ENCODE measurements at regions not wholly inside any gene's neighbourhood (a gene's known extent, or its start where the extent isn't known, plus 50 kb on each side); places are given as distances from the start of the nearest gene placed in this dataset.

DNA sequence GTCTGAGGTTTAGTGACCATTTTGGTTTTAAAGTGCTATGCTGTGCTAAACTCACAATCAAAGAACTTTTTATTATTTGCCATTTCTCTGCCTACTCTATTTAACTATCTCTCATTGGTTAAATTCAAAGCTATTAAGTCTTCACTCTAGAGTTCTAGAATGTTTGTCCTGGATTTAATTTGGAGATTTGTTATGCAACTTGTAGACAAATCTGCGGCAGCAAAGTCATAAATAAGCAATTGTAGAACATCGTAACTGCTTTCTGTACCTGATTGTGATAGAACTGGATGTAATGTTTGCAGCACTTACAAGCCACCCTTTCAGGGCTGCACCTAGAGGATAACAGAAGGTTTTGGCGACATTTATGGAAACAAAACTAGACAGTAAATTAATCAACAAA, 566.5 kb upstream of the ADGRL2 start:
- Histone ChIP-seq H4K20me1 (ENCODE audit: insufficient read depth, low read length) (no peaks in the 10 kb centered on the region), H3K4me3 (ENCODE audit: low read length) (no peak overlapping the region), H3K9me3 (replicated peaks; ENCODE audit: insufficient read depth, low read length) (no peaks in the 10 kb centered on the region), H2AFZ (ENCODE audit: low read length) (no peak overlapping the region), H3K4me2 (ENCODE audit: low read depth, low read length) (no peak overlapping the region), H3K9me2 (replicated peaks; ENCODE audit: insufficient read depth, low read length) (no peaks in the 10 kb centered on the region), H3K4me1 (ENCODE audit: low read length) (no peaks in the 10 kb centered on the region; the same call in 1 of the 2 replicates), H3K36me3 (replicated peaks; ENCODE audit: insufficient read depth, low read length) (no peaks in the 10 kb centered on the region), H3K27ac (ENCODE audit: low read length) (no peak overlapping the region), H3F3A (ENCODE audit: insufficient read depth, low read length) (0 out of 2 replicates have a peak, but pooled peaks cover 4% of the 10 kb centered on the region), H3K9ac (ENCODE audit: low read length) (no peak overlapping the region), H3K79me2 (ENCODE audit: low read length) (no peaks in the 10 kb centered on the region), H3K27me3 (replicated peaks; ENCODE audit: insufficient read depth, low read length) (no peaks in the 10 kb centered on the region)
- no peak for DNase-seq
- no peak for TF ChIP-seq EZH2 (optimal IDR thresholded peaks at IDR 0.05; ENCODE audit: low read depth, low read length)
- TF ChIP-seq EZH2phosphoT487 (IDR thresholded peaks at IDR 0.05; ENCODE audit: low read length): no peak
- TF ChIP-seq, protein P1, sequence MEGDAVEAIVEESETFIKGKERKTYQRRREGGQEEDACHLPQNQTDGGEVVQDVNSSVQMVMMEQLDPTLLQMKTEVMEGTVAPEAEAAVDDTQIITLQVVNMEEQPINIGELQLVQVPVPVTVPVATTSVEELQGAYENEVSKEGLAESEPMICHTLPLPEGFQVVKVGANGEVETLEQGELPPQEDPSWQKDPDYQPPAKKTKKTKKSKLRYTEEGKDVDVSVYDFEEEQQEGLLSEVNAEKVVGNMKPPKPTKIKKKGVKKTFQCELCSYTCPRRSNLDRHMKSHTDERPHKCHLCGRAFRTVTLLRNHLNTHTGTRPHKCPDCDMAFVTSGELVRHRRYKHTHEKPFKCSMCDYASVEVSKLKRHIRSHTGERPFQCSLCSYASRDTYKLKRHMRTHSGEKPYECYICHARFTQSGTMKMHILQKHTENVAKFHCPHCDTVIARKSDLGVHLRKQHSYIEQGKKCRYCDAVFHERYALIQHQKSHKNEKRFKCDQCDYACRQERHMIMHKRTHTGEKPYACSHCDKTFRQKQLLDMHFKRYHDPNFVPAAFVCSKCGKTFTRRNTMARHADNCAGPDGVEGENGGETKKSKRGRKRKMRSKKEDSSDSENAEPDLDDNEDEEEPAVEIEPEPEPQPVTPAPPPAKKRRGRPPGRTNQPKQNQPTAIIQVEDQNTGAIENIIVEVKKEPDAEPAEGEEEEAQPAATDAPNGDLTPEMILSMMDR (IDR thresholded peaks at IDR 0.05; ENCODE audit: low read length): no peak

DNA sequence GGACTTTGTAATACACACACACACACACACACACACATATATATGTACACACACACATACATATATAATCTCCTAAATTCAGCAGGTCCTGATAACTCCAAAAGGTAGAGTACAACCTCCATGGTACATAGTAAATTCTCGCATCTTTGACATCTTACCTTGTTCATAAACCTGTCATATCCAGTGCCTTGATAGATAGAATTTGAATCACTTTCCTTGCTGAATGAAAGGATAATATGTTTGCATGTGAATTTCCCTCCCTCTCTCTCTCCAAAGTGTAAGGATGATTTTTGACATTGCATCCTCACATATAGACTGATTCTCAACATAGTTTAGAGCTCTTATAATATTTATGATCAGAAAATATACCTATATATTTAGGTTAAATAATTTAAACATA, 567.1 kb upstream of the ADGRL2 start:
- Histone ChIP-seq H3K27me3 (replicated peaks; ENCODE audit: insufficient read depth, low read length) (no peaks in the 10 kb centered on the region), H3K4me3 (ENCODE audit: low read length) (no peak overlapping the region), H2AFZ (ENCODE audit: low read length) (no peak overlapping the region), H3K9me3 (replicated peaks; ENCODE audit: insufficient read depth, low read length) (no peaks in the 10 kb centered on the region), H3K4me2 (ENCODE audit: low read depth, low read length) (no peak overlapping the region), H3F3A (ENCODE audit: insufficient read depth, low read length) (0 out of 2 replicates have a peak, but pooled peaks cover 4% of the 10 kb centered on the region), H3K4me1 (ENCODE audit: low read length) (no peaks in the 10 kb centered on the region; the same call in 1 of the 2 replicates), H3K27ac (ENCODE audit: low read length) (no peak overlapping the region), H3K36me3 (replicated peaks; ENCODE audit: insufficient read depth, low read length) (no peaks in the 10 kb centered on the region), H3K9me2 (replicated peaks; ENCODE audit: insufficient read depth, low read length) (no peaks in the 10 kb centered on the region), H3K79me2 (ENCODE audit: low read length) (no peaks in the 10 kb centered on the region), H3K9ac (ENCODE audit: low read length) (no peak overlapping the region), H4K20me1 (ENCODE audit: insufficient read depth, low read length) (no peaks in the 10 kb centered on the region)
- DNase-seq: no peak
- TF ChIP-seq EZH2phosphoT487 (IDR thresholded peaks at IDR 0.05; ENCODE audit: low read length): no peak
- TF ChIP-seq, protein P1 (IDR thresholded peaks at IDR 0.05; ENCODE audit: low read length): no peak
- no peak for TF ChIP-seq EZH2 (optimal IDR thresholded peaks at IDR 0.05; ENCODE audit: low read depth, low read length)

DNA sequence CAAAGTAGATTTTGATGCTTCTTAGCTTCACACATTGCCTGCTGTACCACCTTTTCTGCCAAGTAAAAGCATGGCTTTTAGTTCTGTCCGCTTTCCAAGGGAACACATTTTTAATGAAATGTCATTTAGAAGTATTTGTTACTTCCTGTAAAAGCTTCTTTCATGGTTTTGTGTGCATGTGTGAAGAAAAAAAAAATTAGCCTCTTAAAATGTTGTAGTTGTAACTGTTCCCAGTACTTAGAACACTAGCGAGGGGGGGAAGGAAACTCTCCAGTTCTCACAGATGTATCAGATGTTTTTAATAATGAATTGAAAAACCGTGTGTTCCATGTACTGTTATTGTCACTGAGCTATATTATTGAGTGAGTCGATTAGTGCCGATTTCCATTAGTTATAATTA, 568.3 kb upstream of the ADGRL2 start:
- Histone ChIP-seq H3K36me3 (replicated peaks; ENCODE audit: insufficient read depth, low read length) (no peaks in the 10 kb centered on the region), H2AFZ (ENCODE audit: low read length) (no peak overlapping the region), H3K9me3 (replicated peaks; ENCODE audit: insufficient read depth, low read length) (no peaks in the 10 kb centered on the region), H3K9me2 (replicated peaks; ENCODE audit: insufficient read depth, low read length) (no peaks in the 10 kb centered on the region), H3K27me3 (replicated peaks; ENCODE audit: insufficient read depth, low read length) (no peaks in the 10 kb centered on the region), H3K4me3 (ENCODE audit: low read length) (no peak overlapping the region), H4K20me1 (ENCODE audit: insufficient read depth, low read length) (no peaks in the 10 kb centered on the region), H3K9ac (ENCODE audit: low read length) (no peak overlapping the region), H3K4me1 (ENCODE audit: low read length) (no peaks in the 10 kb centered on the region), H3K4me2 (ENCODE audit: low read depth, low read length) (no peak overlapping the region), H3F3A (ENCODE audit: insufficient read depth, low read length) (0 out of 2 replicates have a peak, but pooled peaks cover 4% of the 10 kb centered on the region), H3K79me2 (ENCODE audit: low read length) (no peaks in the 10 kb centered on the region), H3K27ac (ENCODE audit: low read length) (no peak overlapping the region)
- no peak for DNase-seq
- TF ChIP-seq, protein P1 (IDR thresholded peaks at IDR 0.05; ENCODE audit: low read length): no peak
- TF ChIP-seq EZH2 (optimal IDR thresholded peaks at IDR 0.05; ENCODE audit: low read depth, low read length): no peak
- TF ChIP-seq EZH2phosphoT487 (IDR thresholded peaks at IDR 0.05; ENCODE audit: low read length): no peak

All from MM.1S (cell line).